Middle frontal gyrus (tissue), 1 donor: ENCODE measurements at regions not wholly inside any gene's neighbourhood (a gene's known extent, or its start where the extent isn't known, plus 50 kb on each side); places are given as distances from the start of the nearest gene placed in this dataset.
"Not testable (repeated sequence)": the region's sequence is repeated elsewhere in the genome, so short reads cannot be mapped to it uniquely, and the experiment has no call there.

Experiments used
- DNase-seq: peaks from one replicate; pipeline ENCODE4 v3.0.0-alpha.2; 2015; ENCODE audit warnings: low spot score; ENCODE audit errors: extremely low spot score

GRCh38 chr3:182618085-182618732 is 175.1 kb upstream of the ATP11B start:
- DNase-seq: no peak

GRCh38 chr3:182618981-182619591 is 174.2 kb upstream of the ATP11B start:
- DNase-seq: no peak

GRCh38 chr3:182620723-182621434 is 172.4 kb upstream of the ATP11B start:
- no peak for DNase-seq

GRCh38 chr3:182621435-182622240 is 171.7 kb upstream of the ATP11B start:
- no peak for DNase-seq

GRCh38 chr3:182622241-182622545 is 171.1 kb upstream of the ATP11B start:
- no peak for DNase-seq

GRCh38 chr3:182626484-182627467 is 166.5 kb upstream of the ATP11B start:
- DNase-seq: no peak

GRCh38 chr3:182628531-182628930 is 164.8 kb upstream of the ATP11B start:
- DNase-seq: no peak

GRCh38 chr3:182629521-182629920 is 163.8 kb upstream of the ATP11B start:
- no peak for DNase-seq

GRCh38 chr3:182631183-182632076 is 161.9 kb upstream of the ATP11B start:
- DNase-seq: no peak

GRCh38 chr3:182632077-182632393 is 161.3 kb upstream of the ATP11B start:
- no peak for DNase-seq

- DNase-seq: no peak
Observed at GRCh38 chr3:182633186-182633585, 160.1 kb upstream of the ATP11B start.

GRCh38 chr3:182636646-182637045 is 156.7 kb upstream of the ATP11B start:
- DNase-seq: no peak

- DNase-seq: no peak
Observed at GRCh38 chr3:182637350-182638110, 155.8 kb upstream of the ATP11B start.

GRCh38 chr3:182644013-182644412 is 149.3 kb upstream of the ATP11B start:
- no peak for DNase-seq

- DNase-seq: no peak
Observed at GRCh38 chr3:182644790-182645433, 148.4 kb upstream of the ATP11B start.

GRCh38 chr3:182650568-182651128 is 142.7 kb upstream of the ATP11B start:
- DNase-seq: no peak

GRCh38 chr3:182651461-182651860 is 141.8 kb upstream of the ATP11B start:
- no peak for DNase-seq

GRCh38 chr3:182653065-182653464 is 140.2 kb upstream of the ATP11B start:
- not testable (repeated sequence) for DNase-seq
